PC-9 (cell line): ENCODE measurements at regions not wholly inside any gene's neighbourhood (a gene's known extent, or its start where the extent isn't known, plus 50 kb on each side); places are given as distances from the start of the nearest gene placed in this dataset.

Experiments
- BruUV-seq: library from RNA; stranded (reverse); fragments of 400-500 nt; replicated peaks from 2 replicates; lab custom pipeline; 2021; lab: Mats Ljungman, UMichigan
- CTCF ChIA-PET: fragments of 300-600 bp; sonication (Branson Sonifier 250); formaldehyde crosslinking; loops from one replicate; lab custom pipeline; 2022; ENCODE audit warnings: antibody characterized with exemption; lab: Charles Lee
- POLR2A ChIA-PET: fragments of 300-600 bp; sonication (Branson Sonifier 250); formaldehyde crosslinking; loops from one replicate; lab custom pipeline; 2022; ENCODE audit warnings: antibody characterized with exemption; ENCODE audit not compliant: unreplicated experiment; lab: Charles Lee
- DNase-seq, 2 experiments: peaks; one replicate each; pipeline versions ENCODE4 v3.0.0 to v3.0.0-alpha.2; 2015 to 2022; ENCODE audit warnings: mixed read lengths in 1 of 2
- H2AFZ ChIP-seq: fragments of 200-600 bp; sonication (generic); 2 replicates; pipeline ENCODE4 v1.8.1; 2017; ENCODE audit warnings: antibody characterized with exemption
- H3F3A ChIP-seq: fragments of 200-600 bp; sonication (generic); 2 replicates; pipeline ENCODE4 v1.8.1; 2017; ENCODE audit warnings: antibody characterized with exemption, mild to moderate bottlenecking, low read depth; ENCODE audit not compliant: insufficient read depth
- H3K27ac ChIP-seq: fragments of 200-600 bp; sonication (generic); 2 replicates; pipeline ENCODE4 v1.6.1; 2016; ENCODE audit warnings: mixed run types
- H3K27me3 ChIP-seq: fragments of 200-600 bp; sonication (generic); 2 replicates; pipeline ENCODE4 v1.6.1; 2016; ENCODE audit warnings: low read depth, mixed run types; ENCODE audit not compliant: insufficient read depth
- H3K36me3 ChIP-seq: fragments of 200-600 bp; sonication (generic); 2 replicates; pipeline ENCODE4 v1.6.1; 2016; ENCODE audit warnings: low read depth, mixed run types
- H3K4me1 ChIP-seq: fragments of 200-600 bp; sonication (generic); replicated peaks from 2 replicates; pipeline ENCODE4 v1.6.1; 2016; ENCODE audit warnings: mixed run types; ENCODE audit not compliant: insufficient read depth
- H3K4me2 ChIP-seq: fragments of 200-600 bp; sonication (generic); 2 replicates; pipeline ENCODE4 v1.6.1; 2017; ENCODE audit warnings: mixed run types
- H3K4me3 ChIP-seq: fragments of 200-600 bp; sonication (generic); 2 replicates; pipeline ENCODE4 v1.6.1; 2016; ENCODE audit warnings: mixed run types
- H3K79me2 ChIP-seq: fragments of 200-600 bp; sonication (generic); 2 replicates; pipeline ENCODE4 v1.6.1; 2017; ENCODE audit warnings: low read depth, mixed run types
- H3K9me2 ChIP-seq: fragments of 200-600 bp; sonication (generic); 2 replicates; pipeline ENCODE4 v1.8.1; 2017; ENCODE audit warnings: mild to moderate bottlenecking; ENCODE audit not compliant: insufficient read depth
- H3K9me3 ChIP-seq: fragments of 200-600 bp; sonication (generic); 2 replicates; pipeline ENCODE4 v1.8.1; 2016; ENCODE audit warnings: low read depth; ENCODE audit not compliant: insufficient read depth
- H4K20me1 ChIP-seq: fragments of 200-600 bp; sonication (generic); 2 replicates; pipeline ENCODE4 v1.8.1; 2017; ENCODE audit not compliant: insufficient read depth
- CTCF ChIP-seq: fragments of 200-600 bp; sonication (generic); conservative IDR thresholded peaks from 2 replicates; pipeline ENCODE4 v1.6.1; 2017; ENCODE audit warnings: mixed run types, antibody characterized with exemption, mild to moderate bottlenecking, moderate library complexity
- EZH2 ChIP-seq: fragments of 200-600 bp; sonication (generic); IDR thresholded peaks from 2 replicates; pipeline ENCODE4 v1.8.0; 2017; ENCODE audit warnings: antibody characterized with exemption, low read depth
- intact Hi-C: fragments of 100-400 bp; cut with micrococcal nuclease; formaldehyde crosslinking; loops from one replicate; pipeline ENCODE4 v1.10.0; 2022; ENCODE audit not compliant: unreplicated experiment

GRCh38 chr15:58267051-58267450, 128.9 kb downstream of the AQP9 start:
- ChIA-PET CTCF (interaction anchor here (0.8 kb wide), 1 partner anchor 39 kb away, joined by 3 read pairs; no protein-coding TSS in a partner anchor), POLR2A (interaction anchor here (0.6 to 0.9 kb wide), 4 partner anchors 125 to 503 kb away, joined by 3 to 5 read pairs (median 4); no protein-coding TSS in a partner anchor)
- DNase-seq = peak; percentile 54 to 83
- Histone ChIP-seq H3K4me1 (peaks cover 43% of the 10 kb centered on the region), H3K79me2 (no peaks in the 10 kb centered on the region), H3K27me3 (no peaks in the 10 kb centered on the region), H3K36me3 (no peaks in the 10 kb centered on the region), H3K9me3 (peaks cover 3% of the 10 kb centered on the region; the same call in 1 of the 2 replicates), H3K4me2 (peak overlapping the region; percentile 34), H4K20me1 (no peaks in the 10 kb centered on the region), H2AFZ (no peak overlapping the region), H3F3A (peaks cover 5% of the 10 kb centered on the region), H3K27ac (peak overlapping the region; percentile 75), H3K9me2 (no peaks in the 10 kb centered on the region), H3K4me3 (no peak overlapping the region)
- intact Hi-C loops = loop anchor here (10.0 kb wide), 1 partner anchor 508 kb away; the partner anchor contains the start of gene MINDY2
- no peak for TF ChIP-seq EZH2
- TF ChIP-seq CTCF = no peak
- no TSS peak for BruUV-seq

GRCh38 chr15:58268746-58269267, 130.6 kb downstream of the AQP9 start:
- POLR2A ChIA-PET = interaction anchor here (0.7 kb wide), 1 partner anchor 202 kb away, joined by 4 read pairs; no protein-coding TSS in a partner anchor
- no peak for TF ChIP-seq CTCF
- no peak for TF ChIP-seq EZH2
- H3K9me2 ChIP-seq = no peaks in the 10 kb centered on the region
- no TSS peak for BruUV-seq
- no peak overlapping the region for H3K4me3 ChIP-seq
- no peaks in the 10 kb centered on the region for H3K27me3 ChIP-seq
- no peaks in the 10 kb centered on the region for H3K36me3 ChIP-seq
- intact Hi-C loops = loop anchor here (10.0 kb wide), 1 partner anchor 506 kb away; the partner anchor contains the start of gene MINDY2
- peaks cover 5% of the 10 kb centered on the region; the same call in 1 of the 2 replicates for H3F3A ChIP-seq
- no peak for DNase-seq
- no peaks in the 10 kb centered on the region for H3K79me2 ChIP-seq
- no peaks in the 10 kb centered on the region for H4K20me1 ChIP-seq
- peaks cover 4% of the 10 kb centered on the region; the same call in 1 of the 2 replicates for H3K9me3 ChIP-seq
- CTCF ChIA-PET = no interaction called here
- H3K4me2 ChIP-seq = no peak overlapping the region
- H3K4me1 ChIP-seq = peaks cover 36% of the 10 kb centered on the region
- no peak overlapping the region for H3K27ac ChIP-seq
- no peak overlapping the region for H2AFZ ChIP-seq

GRCh38 chr15:58269455-58270414, 131.6 kb downstream of the AQP9 start:
- no peak overlapping the region for H3K4me3 ChIP-seq
- H3K27me3 ChIP-seq = no peaks in the 10 kb centered on the region
- H3K4me2 ChIP-seq = no peak overlapping the region
- intact Hi-C loops = loop anchor here (1.0 to 10.0 kb wide), 7 partner anchors 41 to 505 kb away; partner anchors contain the start of gene MINDY2
- H3F3A ChIP-seq = peaks cover 5% of the 10 kb centered on the region; the same call in 1 of the 2 replicates
- H3K4me1 ChIP-seq = peaks cover 34% of the 10 kb centered on the region
- no peak overlapping the region for H2AFZ ChIP-seq
- no peaks in the 10 kb centered on the region for H4K20me1 ChIP-seq
- peak overlapping the region; percentile 39 for H3K27ac ChIP-seq
- POLR2A ChIA-PET = interaction anchor here (0.6 to 0.7 kb wide), 3 partner anchors 62 to 847 kb away, joined by 3 to 29 read pairs (median 10); no protein-coding TSS in a partner anchor
- H3K79me2 ChIP-seq = no peaks in the 10 kb centered on the region
- TF ChIP-seq CTCF (peak; percentile 74), EZH2 (no peak)
- H3K9me3 ChIP-seq = peaks cover 4% of the 10 kb centered on the region; the same call in 1 of the 2 replicates
- no peaks in the 10 kb centered on the region for H3K9me2 ChIP-seq
- peak; percentile 44 to 62 for DNase-seq
- H3K36me3 ChIP-seq = no peaks in the 10 kb centered on the region
- BruUV-seq = no TSS peak
- CTCF ChIA-PET = interaction anchor here (0.6 to 1.0 kb wide), 6 partner anchors 8 to 355 kb away, joined by 3 to 10 read pairs (median 4); no protein-coding TSS in a partner anchor
